GM18907 (cell line): ENCODE measurements at regions not wholly inside any gene's neighbourhood (a gene's known extent, or its start where the extent isn't known, plus 50 kb on each side); places are given as distances from the start of the nearest gene placed in this dataset.

Experiments used
- ATAC-seq: cut with Tn5 transposase; IDR thresholded peaks from one replicate; pipeline ENCODE4 v1.9.1; 2021; ENCODE audit warnings: mild to moderate bottlenecking, moderate library complexity; ENCODE audit not compliant: unreplicated experiment

- ATAC-seq = no peak
These were observed 115.5 kb upstream of the FAM241A start for GRCh38 chr4:112029771-112030171.

- ATAC-seq = peak; percentile 90
These were observed 113.4 kb upstream of the FAM241A start for GRCh38 chr4:112031712-112032328.

DNA sequence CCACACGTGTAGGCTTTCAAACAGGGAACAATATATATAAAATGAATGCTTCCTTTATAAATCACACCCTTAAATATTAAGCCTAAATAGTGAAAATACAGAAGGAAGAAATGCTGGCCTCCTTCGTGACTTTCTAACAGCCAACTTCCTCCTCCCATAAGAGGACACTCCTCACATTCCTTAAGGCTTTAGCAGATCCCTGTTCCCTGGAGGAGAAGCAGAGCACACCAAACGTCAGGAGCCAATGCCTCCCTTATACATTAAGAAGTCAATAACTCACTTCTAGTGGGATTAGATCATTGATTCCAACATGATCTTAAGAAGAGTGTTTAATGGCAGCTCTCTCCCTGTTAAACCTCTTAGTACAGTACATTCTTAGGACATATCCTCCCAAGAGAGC is 108.4 kb upstream of the FAM241A start:
- no peak for ATAC-seq

DNA sequence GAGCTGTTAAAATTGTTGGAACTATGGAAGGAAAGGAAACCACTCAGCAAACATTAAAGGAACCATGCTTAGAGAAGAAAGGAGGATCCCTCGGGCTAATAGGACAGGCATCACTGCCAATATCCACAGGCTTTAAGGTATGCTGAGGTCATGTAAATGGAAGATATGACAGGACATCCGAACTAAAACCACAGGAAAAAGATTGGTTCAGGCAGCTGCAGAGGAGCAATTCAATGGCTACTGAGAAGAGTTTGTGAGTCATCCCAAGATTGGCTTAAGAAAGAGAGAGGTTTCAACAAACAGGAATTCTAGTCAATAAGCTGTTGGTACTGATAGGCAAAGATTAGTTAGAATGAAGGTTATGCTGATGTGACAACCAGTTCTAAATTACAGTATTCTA is 106.4 kb upstream of the FAM241A start:
- ATAC-seq = no peak

DNA sequence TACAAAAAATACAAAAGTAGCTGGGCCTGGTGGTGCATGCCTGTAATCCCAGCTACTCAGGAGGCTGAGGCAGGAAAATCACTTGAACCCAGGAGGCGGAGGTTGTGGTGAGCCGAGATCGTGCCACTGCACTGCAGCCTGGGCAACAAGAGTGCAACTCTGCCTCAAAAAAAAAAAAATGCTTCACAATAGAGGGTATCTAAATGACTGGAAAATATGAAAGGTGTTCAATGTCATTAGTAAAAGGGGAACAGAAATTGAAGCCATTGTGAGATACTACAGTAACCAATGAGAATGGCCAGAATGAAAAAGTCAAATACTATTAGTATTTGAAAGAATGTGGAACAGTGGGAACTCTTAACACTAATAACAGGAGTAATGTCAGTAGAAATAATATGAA is 96.1 kb upstream of the FAM241A start:
- peak; percentile 88 for ATAC-seq

DNA sequence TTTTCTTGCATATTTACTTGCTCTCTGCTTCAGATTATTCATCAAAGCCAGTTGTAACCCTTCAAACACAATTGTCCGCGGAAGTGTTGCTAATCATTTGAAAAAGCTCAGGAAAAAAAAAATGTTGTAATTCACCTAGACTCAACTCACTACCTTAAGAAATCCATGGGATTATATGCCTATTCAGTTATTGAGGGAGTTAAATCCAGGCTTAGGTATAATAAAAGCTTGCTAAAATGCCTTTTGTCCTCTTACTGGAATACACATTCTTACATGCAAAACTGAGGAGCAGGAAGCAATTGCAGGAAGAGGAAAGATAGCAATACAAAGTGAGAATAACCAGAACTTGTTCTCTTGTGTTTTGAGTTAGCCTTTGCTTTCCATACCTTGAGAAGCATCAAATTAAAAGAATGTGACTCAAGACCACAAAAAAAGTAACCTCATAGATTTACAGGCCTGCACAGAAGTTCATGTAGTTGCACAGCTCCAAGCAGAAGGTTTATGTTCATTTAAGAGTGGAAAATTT is 91.4 kb upstream of the FAM241A start:
- ATAC-seq = no peak

- ATAC-seq = no peak
These were observed 90.2 kb upstream of the FAM241A start for GRCh38 chr4:112055100-112055499.

GRCh38 chr4:112057470-112057869 is 87.8 kb upstream of the FAM241A start:
- ATAC-seq = no peak

DNA sequence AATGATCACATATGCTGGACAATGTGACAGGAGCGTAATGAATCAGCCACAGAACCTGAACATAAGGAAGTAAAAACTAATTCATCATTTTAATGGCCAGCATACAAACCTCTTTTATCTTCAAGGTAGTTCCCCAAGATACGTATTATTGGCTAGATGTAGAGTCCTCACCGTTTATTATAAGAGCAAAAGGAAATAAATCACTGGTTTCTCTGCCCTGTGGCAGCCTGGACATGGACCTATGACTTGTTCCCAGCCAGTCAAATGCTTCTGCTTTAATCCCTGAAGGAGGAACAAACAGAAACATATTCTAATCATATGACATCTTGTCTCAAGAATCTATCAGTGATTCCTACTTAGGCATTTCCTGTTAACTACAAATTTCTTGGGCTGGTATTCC is 86.8 kb upstream of the FAM241A start:
- ATAC-seq = no peak

DNA sequence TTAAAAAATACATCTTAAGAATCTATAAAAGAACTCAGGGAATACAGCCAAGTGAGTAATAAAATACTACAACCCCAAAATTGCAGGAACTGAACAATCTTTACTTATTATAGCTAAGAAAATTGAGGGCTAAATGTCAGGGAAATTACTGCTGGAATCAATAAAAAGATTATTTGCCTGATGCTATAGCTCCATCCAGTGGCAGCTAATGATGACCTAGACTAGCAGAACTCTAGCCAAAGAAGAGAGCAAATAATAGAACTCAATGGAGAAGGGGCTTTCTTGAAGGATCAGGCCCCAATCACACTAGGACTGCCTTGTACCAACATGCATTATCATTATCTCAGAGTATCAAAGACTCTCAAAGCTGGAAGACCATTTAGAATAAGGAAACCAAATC is 85.0 kb upstream of the FAM241A start:
- peak; percentile 54 for ATAC-seq

- no peak for ATAC-seq
These were observed 83.9 kb upstream of the FAM241A start for GRCh38 chr4:112061207-112061817.

- ATAC-seq = no peak
These were observed 82.0 kb upstream of the FAM241A start for GRCh38 chr4:112063260-112063659.

GRCh38 chr4:112069110-112069509 is 76.1 kb upstream of the FAM241A start:
- no peak for ATAC-seq

DNA sequence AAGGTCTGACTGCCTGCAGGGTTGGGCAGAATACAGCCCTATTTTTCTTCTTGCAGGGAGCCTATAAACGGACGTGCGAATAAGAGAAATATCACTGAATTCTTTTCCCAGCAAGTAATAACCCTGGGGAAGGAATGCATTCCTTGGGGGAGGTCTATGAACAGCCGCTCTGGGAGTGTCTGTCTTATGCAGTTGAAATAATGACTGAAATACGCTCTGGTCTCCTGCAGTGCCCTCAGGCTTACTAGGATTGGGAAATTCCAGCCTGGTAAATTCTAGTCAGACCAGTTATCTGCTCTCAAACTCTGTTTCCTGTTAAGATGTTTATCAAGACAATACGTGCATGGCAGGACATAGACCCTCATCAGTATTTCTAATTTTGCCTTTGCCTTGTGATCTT is 72.1 kb upstream of the FAM241A start:
- ATAC-seq = no peak

- ATAC-seq = peak; percentile 87
These were observed 70.0 kb upstream of the FAM241A start for GRCh38 chr4:112075129-112075753.

DNA sequence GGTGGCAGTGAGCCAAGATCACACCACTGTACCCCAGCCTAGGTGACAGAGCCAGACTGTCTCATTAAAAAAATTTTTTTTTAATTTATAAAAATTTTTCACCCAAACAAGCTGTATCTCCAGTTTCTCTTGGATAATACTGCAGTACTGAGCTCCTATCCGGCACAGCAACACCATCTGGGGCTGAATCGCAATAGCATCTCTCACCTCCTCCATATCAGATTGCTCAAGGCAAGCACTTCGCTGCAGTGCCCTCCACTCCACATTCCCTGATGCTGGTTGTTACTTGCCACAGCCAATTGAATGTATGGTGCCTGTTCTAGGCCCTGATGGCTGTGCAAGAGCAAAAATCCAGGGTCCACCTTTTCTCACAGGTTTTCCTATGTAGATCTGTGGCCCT is 69.3 kb upstream of the FAM241A start:
- ATAC-seq = no peak

GRCh38 chr4:112076919-112077608 is 68.2 kb upstream of the FAM241A start:
- no peak for ATAC-seq

- no peak for ATAC-seq
These were observed 67.5 kb upstream of the FAM241A start for GRCh38 chr4:112077743-112078142.

DNA sequence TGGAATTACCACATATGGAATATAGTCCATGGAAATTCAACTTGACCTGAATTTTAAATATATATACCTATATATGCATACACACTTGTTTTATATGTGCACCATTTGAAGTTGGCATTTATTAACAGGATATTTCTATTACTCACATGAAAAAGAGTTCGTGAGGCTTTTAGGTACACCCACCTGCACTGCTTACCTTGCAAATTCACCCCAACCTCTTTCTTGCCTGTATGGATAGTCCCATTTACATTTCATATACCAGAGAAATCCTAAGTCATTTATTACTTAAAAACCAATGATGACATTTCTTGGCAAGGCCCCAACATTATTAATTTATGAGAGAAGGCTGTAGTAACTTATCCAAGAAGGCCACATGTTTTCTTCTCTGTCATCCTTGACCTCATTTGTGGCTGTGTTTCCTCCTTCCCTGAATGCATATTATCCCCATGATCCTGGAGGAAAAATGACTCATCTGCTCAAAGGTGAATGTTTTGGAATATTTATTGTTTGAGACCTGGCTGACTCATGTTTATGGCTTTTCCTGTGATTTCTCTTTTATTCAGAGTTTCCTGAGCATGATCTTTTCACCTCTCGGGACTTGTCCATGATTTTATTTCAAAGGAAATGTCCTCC is 62.2 kb upstream of the FAM241A start:
- ATAC-seq = no peak

DNA sequence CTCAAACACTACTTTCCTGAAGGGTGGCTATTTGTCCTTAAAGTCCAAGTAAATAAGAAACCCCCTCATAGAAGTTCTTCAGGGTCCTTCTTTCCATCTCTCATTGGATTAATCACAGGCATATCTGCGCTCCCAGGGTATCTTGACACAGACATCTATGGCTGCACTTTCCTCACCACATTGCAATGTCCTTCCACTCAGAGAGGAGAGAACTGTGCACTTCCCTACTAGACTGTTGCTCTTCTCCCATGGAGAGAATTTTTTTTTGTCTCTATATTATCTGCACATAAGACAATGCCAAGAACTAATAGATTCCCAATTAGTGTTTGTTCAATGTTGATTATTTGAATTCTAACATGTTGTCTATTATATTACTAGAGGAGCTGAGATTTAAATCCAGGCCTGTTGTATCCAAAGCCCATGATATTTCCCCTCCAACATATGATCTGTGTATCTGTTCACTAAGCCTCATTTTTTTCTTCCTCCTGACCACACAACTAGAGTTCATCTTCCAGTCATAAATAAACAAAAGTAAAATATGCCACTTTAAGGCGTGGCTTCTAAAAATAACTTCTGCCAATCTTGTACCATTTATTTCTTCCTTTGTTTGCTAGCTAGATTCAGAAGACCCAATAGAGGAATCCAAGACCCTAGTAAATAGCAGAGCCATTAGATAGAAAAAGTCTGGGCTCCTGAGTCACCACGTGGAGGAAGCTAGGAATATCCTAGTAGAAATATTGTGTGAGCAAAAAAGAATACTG is 61.5 kb upstream of the FAM241A start:
- ATAC-seq = no peak
